HG03025 (cell line): ENCODE measurements at regions not wholly inside any gene's neighbourhood (a gene's known extent, or its start where the extent isn't known, plus 50 kb on each side); places are given as distances from the start of the nearest gene placed in this dataset.
"Not testable (repeated sequence)": the region's sequence is repeated elsewhere in the genome, so short reads cannot be mapped to it uniquely, and the experiment has no call there.

ENCODE experiments used
- ATAC-seq: cut with Tn5 transposase; IDR thresholded peaks from one replicate; pipeline ENCODE4 v1.9.1; 2021; ENCODE audit warnings: mild to moderate bottlenecking, moderate library complexity; ENCODE audit not compliant: unreplicated experiment, low FRiP score

DNA sequence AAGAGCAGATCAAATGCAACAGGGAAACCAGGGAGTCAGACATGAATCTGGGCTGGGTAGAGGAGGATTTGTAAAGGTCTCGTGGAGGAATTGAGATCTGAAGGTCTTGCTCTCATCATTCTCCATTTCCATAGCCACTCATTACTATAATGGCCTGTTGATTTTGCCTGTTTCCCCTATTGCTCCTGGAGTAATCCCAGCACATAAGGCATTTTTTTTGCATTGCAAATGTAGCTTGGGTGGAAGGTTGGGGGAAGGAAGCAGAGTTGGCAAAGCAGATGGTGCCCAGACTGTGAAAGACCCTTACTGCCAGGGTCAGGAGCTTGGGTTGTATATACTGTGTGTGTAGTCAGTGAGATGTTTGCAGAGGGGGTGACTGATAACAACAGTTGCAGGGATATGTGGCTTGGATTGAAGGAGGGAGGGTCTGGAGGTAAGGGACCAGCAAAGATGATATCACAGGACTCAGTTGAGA, 116.0 kb downstream of the TTC6 start:
- no peak for ATAC-seq

- ATAC-seq = no peak
Observed at GRCh38 chr14:37711831-37712475, 116.5 kb downstream of the TTC6 start.

GRCh38 chr14:37712476-37712860, 117.0 kb downstream of the TTC6 start:
- not testable (repeated sequence) for ATAC-seq

DNA sequence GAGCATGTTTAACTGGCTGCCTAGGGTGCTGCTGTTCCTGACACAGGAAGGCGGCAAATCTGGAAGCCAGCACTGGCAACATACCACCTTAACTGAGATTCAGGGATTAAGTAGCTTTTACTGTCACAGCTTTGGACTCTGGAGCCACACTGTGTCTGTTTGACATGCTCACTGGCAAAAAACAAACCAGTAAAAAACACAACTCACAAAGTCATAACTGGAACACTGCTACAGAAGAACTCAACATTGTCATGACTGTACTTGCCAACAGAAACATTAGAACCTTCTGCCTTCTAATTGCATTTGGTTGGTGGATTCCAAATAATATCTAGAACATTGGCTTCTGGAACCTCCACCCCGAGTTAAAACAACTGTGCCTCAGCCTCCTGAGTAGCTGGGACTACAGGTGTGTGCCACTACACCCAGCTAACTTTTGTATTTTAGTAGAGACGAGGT, 117.6 kb downstream of the TTC6 start:
- ATAC-seq = no peak

DNA sequence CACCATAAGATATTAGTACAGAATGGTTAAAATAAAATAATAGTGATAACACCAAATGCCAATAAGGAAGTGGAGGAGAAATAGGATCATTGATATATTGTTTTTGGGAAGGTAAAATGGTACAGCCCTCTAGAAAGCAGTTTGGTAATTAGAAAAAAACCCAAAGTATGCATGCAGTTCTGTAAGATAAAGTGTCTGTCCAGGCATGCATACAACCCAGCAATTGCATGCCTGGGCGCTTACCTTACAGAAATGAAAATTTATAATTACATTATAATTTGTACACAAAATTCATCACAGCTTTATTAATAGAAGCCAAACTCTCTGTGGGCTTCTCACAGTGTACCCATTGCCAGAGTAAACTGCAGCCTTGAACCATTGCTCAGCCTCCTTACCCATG, 124.7 kb downstream of the TTC6 start:
- no peak for ATAC-seq

- no peak for ATAC-seq
Observed at GRCh38 chr14:37721976-37722659, 126.7 kb downstream of the TTC6 start.

DNA sequence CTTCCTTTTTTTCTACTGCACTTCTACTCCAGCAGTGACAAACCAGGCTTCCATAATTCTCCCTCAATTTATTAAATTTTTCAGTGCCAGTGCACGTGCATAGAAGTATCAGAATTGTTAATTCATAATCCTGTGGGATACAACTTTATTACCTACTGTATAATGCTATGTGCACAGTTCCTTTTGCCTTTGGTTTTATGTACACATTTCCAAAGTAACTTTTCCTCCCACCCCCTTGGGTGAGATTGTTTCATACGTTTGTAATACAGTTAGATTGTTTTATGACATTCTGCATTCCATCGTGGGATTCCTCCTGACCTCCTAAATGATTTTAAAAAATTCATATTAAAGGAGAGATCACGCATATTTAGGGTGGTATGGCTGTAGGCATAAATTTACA, 128.1 kb downstream of the TTC6 start:
- no peak for ATAC-seq

DNA sequence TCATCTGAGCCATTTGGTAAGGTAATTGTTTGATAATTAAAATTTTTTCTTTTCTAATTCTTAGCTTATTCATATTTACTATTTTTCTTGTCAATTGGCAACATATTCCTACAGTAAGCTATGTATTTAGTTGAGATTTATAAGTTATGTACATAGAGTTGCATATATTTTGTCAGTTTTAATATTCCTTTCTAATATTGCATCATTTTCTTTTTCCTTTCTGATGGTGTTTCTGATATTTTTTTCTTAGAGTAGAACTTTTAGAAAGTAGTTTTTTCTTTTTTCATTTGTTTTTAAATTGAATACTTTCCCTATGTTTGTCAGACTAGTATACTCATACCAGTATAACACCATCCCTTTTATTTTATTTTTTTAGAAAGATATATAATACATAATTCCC, 131.3 kb downstream of the TTC6 start:
- no peak for ATAC-seq

GRCh38 chr14:37729218-37729617, 133.8 kb downstream of the TTC6 start:
- no peak for ATAC-seq

- no peak for ATAC-seq
Observed at GRCh38 chr14:37731094-37731493, 135.7 kb downstream of the TTC6 start.

DNA sequence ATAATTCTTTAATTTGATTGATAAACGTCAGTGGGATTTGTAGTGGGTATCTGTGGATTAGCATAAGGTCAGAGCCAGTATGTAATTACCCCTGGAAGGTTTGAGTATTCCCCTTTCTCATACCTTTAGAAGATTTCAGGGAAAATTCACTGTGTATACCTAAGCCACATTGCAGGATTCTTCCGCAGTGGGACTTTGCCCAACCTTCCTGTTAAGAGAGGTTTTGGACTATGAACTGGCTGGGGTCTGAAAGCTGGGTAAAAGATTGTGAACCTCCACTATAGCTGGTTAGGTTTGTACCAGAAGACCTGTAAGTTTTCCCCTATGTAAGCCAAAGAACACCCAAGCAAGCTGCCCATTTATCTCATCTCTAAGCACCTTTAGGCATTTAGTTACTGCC, 150.2 kb downstream of the TTC6 start:
- ATAC-seq = no peak

- ATAC-seq = no peak
Observed at GRCh38 chr14:37746140-37746832, 150.9 kb downstream of the TTC6 start.

- no peak for ATAC-seq
Observed at GRCh38 chr14:37753459-37753858, 158.0 kb downstream of the TTC6 start.

DNA sequence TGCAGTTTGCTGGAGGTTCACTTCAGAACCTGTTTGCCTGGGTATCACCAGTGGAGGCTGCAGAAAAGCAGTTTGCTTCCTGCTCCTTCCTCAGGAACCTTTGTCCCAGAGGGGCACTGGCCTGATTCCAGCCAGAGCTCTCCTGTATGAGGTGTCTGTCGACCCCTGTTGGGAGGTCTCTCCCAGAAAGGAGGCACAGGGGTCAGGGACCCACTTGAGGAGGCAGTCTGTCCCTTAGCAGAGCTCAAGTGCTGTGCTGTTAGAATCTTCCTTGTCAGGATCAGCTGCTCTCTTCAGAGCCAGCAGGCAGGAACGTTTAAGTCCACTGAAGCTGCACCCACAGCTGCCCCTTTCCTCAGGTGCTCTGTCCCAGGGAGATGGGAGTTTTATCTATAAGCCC, 164.8 kb downstream of the TTC6 start:
- not testable (repeated sequence) for ATAC-seq

DNA sequence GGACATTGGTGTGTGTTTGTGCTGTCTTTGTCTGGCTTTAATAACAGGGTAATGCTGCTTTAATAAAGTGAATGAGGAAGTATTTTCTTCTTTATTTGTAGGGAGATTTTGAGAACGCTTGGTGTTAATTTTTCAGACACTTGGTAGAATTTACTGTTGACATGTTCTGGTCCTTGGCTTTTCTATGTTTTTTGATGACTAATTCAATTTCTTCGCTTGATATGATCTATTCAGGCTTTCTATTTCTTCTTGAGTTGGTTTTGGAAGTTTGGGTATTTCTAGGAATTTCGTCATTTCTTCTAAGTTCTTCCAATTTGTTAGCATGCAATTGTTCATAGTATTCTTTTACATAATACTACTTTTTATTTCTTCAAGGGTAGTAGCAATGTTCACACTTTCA, 167.8 kb downstream of the TTC6 start:
- no peak for ATAC-seq

DNA sequence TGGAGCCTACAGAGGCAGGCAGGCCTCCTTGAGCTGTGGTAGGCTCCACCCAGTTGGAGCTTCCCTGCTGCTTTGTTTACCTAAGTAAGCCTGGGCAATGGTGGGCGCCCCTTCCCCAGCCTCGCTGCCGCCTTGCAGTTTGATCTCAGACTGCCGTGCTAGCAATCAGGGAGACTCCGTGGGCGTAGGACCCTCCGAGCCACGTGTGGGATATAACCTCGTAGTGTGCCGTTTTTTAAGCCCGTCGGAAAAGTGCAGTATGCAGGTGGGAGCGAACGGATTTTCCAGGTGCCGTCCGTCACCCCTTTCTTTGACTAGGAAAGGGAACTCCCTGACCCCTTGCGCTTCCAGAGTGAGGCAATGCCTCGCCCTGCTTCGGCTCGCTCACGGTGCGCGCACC, 176.9 kb downstream of the TTC6 start:
- not testable (repeated sequence) for ATAC-seq

GRCh38 chr14:37776791-37777499, 181.5 kb downstream of the TTC6 start:
- no peak for ATAC-seq

DNA sequence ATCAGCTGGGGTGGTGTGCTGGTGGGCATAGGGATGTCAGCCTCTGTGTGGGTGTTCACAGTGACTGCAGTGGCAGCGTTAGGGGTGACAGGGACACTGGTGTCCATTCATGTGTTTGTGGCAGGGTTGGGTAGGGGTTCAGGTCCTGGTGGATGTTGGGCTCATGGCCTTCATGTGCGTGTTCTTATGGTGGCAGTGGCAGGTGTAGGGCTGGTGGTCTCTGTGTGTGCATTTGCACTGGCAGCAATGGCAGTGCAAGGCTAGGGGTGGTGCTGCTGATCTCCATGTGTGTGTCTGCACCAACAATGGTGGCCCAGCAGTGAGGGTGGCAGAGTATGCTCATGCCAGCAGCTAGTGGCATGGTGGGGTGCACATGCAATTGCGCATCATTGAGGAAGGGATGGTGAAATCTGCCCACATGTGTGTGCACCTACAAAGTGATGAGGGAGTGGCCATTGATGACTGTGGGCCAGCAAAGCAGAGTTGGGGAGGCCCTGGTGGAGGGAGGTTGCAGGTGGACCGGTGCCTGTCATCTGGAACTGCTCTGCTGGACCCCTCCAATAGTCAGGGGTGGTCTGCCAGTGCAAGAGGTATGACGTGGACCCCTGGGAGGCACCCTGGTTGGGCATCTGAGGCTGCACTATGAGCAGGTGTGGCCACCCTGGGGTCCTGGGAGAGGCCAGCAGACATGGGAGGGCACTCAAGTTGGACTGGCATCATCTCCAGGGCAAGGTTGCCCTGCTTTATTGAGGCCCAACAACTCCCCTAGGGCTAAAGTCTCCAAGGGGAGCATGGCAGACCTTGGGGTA, 182.9 kb downstream of the TTC6 start:
- no peak for ATAC-seq

- no peak for ATAC-seq
Observed at GRCh38 chr14:37779480-37779879, 184.1 kb downstream of the TTC6 start.

- ATAC-seq = not testable (repeated sequence)
Observed at GRCh38 chr14:37780731-37781130, 185.3 kb downstream of the TTC6 start.
